GM18505 (cell line): ENCODE measurements at regions not wholly inside any gene's neighbourhood (a gene's known extent, or its start where the extent isn't known, plus 50 kb on each side); places are given as distances from the start of the nearest gene placed in this dataset.

Source experiments
- ATAC-seq: cut with Tn5 transposase; IDR thresholded peaks from one replicate; pipeline ENCODE4 v1.9.1; 2021; ENCODE audit not compliant: unreplicated experiment
- POLR2A ChIP-seq: IDR thresholded peaks from 4 replicates; pipeline ENCODE4 v1.6.1; 2011; ENCODE audit warnings: borderline replicate concordance; ENCODE audit not compliant: insufficient read depth, insufficient read length; ENCODE audit errors: extremely low read depth

- ATAC-seq, result no peak
- no peak for TF ChIP-seq POLR2A
These were observed 619.7 kb downstream of the HACE1 start for GRCh38 chr6:104239971-104240370.

DNA sequence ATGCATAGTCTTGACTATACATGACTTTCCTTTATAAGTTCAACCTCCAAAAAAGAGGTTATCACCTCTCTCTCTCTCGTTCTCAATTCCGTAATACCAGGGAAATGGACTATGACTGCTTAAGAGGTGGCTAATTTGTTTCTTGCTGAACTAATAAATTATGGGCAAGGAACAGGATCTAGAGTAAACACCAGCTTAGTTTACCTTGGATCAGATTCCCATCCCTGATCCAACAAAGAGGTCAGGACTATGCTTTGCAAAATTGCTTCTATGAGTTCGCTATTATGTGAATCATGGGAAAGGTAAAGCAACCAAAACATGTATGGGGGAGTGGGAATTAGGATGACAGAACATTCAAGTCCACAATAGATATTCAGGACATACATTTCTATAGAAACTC is 630.7 kb downstream of the HACE1 start:
- no peak for ATAC-seq
- no peak for TF ChIP-seq POLR2A

DNA sequence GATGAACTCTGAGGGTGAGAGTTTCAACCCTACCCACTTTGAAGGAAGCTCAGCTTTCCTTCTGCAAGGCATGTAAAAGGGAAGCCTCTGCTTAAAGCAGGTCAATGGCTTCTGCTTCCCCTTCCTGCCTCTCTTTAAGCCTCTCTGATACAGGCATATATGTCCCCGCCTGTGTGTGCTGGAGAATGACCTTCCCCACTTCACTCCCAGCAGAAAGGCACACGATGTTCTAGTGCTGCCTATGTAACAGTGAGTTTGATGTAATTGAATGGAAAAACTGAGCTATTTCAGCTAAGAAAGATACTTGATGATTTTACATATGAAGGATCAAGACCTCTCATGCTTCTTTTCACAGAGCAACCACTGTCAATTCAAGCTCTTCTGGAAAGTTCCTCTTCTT is 632.2 kb downstream of the HACE1 start:
- no peak for ATAC-seq

GRCh38 chr6:104226790-104227446 is 632.8 kb downstream of the HACE1 start:
- ATAC-seq, result no peak
- no peak for TF ChIP-seq POLR2A

More for the DNA sequence above, 632.2 kb downstream of the HACE1 start:
- TF ChIP-seq POLR2A, result no peak

DNA sequence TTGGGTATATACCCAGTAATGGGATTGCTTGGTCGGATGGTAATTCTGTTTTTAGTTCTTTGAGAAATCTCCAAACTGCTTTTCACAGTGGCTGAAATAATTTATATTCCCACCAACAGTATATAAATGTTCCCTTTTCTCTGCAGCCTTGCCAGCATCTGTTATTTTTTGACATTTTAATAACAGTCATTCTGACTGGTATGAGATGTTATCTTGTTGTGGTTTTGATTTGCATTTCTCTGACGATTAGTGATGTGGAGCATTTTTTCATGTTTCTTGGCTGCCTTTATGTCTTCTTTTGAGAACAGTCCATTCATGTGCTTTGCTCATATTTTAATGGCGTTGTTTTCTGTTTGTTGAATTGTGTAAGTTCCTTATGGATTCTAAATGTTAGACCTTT is 641.6 kb downstream of the HACE1 start:
- TF ChIP-seq POLR2A, result no peak
- no peak for ATAC-seq

GRCh38 chr6:104214901-104215300 is 644.8 kb downstream of the HACE1 start:
- TF ChIP-seq POLR2A, result no peak
- ATAC-seq, result no peak

GRCh38 chr6:104212977-104213668 is 646.6 kb downstream of the HACE1 start:
- TF ChIP-seq POLR2A, result no peak
- ATAC-seq, result no peak

DNA sequence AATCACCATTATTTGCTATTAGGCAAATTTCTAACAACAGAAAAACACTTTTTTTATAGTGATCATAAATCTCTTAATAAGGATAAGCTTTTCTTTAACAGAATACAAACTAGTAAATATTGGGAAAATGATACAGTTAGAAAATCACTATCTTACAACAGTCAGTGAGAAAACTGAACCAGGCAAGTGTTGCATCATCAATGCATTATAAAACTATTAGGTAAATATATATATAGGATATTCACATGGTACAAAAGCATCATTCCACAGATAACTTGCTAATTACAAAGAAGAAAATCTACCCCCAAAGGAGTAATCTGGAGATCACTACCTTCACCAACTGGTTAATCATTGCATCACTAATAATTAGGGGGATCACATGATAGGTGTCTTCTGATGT is 652.1 kb downstream of the HACE1 start:
- no peak for ATAC-seq
- TF ChIP-seq POLR2A, result no peak

DNA sequence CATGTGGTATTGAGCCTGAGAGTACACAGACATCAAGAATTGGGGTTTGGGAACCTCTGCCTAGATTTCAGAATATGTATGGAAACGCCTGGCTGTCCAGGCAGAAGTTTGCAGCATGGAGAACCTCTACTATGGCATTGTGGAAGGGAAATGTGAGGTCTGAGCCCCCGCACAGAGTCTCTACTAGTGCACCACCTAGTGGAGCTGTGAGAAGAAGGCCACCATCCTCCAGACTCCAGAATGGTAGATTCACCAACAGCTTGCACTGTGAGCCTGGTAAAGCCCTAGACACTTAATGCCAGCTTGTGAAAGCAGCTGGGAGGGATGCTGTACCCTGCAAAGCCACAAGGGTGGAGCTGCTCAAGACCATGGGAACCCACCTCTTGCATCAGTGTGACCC is 658.2 kb downstream of the HACE1 start:
- no peak for ATAC-seq
- TF ChIP-seq POLR2A, result no peak

GRCh38 chr6:104187616-104188015 is 672.1 kb downstream of the HACE1 start:
- no peak for ATAC-seq
- no peak for TF ChIP-seq POLR2A

- TF ChIP-seq POLR2A, result no peak
- ATAC-seq, result no peak
These were observed 672.9 kb downstream of the HACE1 start for GRCh38 chr6:104186831-104187230.

DNA sequence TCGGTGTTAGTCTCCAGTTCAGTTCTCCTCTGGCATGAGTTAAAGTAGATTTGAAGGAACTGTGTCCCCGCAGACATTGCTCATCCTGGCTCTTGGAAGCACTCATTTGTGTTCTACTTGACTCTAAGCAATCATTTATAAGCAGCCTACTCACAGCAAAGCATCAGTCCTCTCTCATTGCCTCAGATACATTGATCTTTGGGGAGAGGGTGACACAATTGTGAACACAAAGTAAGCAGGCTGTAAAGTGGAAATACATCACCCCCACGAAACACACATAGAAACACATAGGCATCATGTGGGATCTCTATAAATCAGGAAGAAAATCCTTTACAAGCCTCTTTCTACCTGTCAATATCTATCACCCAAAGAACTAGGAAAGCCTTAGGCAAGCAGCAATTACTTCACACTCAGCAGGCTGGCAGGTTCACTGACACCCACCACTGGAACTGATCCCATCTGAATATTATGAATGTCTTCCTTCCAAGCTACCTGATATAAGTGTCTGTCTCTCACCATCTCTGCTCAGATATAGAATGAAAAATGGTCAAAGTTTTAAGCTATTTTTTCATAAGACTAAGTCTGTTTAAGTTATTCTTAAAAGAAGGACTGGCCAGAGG is 675.8 kb downstream of the HACE1 start:
- TF ChIP-seq POLR2A, result no peak
- ATAC-seq, result no peak

DNA sequence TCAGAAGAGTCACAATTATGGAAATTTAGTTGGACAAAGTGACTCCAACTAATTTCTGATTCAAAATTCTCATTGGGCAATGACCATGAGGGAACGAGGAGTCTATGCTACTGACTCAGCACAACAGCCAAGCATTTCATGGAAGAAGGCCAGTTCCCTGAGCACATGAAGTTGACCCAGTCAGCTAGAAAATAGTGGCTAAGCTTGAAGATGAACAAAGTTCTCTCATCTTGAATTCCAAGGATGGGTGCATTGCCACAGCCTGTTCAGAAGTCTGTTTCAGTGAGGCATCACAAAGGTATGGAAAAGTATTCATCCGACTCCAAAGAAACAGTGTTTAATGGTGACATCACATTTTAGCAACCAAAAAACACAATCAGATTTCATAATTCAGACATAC is 676.9 kb downstream of the HACE1 start:
- TF ChIP-seq POLR2A, result no peak
- no peak for ATAC-seq

DNA sequence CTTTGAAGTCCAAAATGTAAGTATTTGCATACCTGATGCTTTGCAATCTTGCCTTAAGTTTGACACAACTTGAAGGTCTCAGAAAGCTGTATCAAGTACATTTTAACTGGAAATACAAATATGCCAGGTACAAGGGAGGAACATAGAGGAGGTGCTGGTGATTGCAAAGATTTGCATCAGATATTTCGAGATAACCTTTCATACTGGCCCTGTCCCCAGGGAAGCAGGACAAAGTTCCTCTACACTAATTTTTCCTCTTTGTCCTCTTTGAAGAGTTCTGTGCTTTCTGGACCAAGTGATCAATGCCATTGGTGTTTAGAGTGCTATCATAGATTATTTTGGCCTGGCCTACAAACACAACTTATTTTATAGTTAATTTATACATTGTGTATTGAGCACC is 686.1 kb downstream of the HACE1 start:
- TF ChIP-seq POLR2A, result no peak
- ATAC-seq, result no peak

DNA sequence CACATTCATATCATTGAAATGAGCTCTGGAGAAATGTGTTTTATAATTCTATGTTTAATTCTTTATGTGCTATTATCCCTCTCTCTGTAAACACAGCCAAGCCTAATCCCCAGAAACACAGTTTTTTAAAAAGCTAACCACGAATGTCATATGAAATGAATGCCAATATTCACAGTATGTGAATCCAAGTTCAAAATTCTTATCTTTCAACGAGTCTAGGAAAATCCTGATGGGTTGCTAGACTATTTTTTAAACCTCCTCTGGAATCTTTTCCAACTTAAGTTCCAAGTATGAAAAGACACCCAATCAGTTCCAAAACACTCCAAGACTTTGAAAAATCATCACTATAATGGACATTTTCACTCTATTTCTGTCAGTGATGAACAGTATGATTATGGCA is 689.3 kb downstream of the HACE1 start:
- no peak for TF ChIP-seq POLR2A
- no peak for ATAC-seq

DNA sequence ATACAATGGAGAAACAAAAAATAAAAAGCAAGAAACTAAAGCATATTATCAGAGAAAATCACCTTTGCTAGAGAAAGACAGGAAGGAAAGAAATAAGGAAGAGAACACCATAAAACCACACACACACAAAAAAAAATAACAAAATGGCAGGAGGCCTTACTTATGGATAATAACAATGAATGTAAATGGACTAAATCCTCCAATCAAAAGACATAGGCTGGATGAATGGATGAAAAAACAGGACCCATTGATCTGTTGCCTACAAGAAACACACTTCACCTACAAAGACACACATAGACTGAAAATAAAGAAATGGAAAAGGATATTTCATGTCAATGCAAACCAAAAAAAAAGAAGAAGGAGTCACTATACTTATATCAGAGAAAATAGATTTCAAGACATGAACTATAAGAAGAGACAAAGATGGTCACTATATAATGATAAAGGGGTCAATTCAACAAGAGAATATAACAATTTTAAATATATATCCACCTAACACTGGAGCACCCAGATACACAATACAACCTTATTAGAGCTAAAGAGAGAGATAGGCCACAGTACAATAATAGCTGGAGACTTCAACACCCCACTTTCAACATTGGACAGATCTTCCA is 693.6 kb downstream of the HACE1 start:
- TF ChIP-seq POLR2A, result no peak
- no peak for ATAC-seq
